GM19240 (cell line): ENCODE measurements at regions not wholly inside any gene's neighbourhood (a gene's known extent, or its start where the extent isn't known, plus 50 kb on each side); places are given as distances from the start of the nearest gene placed in this dataset.

Source experiments
- DNase-seq: peaks from one replicate; pipeline ENCODE4 v3.0.0; 2011; ENCODE audit warnings: low spot score; ENCODE audit not compliant: insufficient read length

GRCh38 chr12:93154096-93154728 is 223.5 kb upstream of the NUDT4 start:
- DNase-seq: no peak

DNA sequence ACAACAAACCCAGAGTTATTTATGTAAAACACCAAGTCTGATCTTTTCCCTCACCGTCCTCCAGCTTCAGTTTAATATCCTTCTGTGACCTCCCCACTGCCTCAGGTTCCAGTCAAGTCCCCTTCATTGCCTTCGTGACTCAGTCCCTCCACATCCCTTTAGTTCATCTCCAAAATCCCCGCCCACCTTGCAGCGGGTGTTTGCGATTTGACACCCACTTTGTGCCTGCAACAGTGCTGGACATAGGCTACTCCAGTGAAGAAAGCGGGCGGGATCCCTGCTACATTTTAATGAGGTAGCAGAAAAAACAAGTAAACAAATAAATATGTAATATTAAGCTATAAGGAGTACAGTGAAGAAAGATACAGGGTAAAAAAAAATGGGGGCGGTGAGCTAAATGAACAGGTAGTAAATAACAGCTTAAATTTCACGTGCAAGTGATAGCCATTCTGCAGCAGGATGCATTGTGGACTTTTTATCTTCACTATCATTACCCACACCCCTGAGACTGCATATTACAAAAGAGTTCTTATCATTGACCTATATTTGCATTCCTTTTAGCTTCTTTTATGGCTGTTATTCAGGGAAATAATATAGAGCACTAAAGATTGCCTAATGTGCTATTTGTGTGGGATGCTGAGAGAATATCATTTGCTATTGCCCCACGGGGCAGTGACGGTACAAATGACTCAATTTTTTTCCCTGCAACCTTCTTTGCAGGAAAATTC is 222.8 kb upstream of the NUDT4 start:
- DNase-seq: no peak

- DNase-seq: no peak
Measured at GRCh38 chr12:93156086-93156716, 221.5 kb upstream of the NUDT4 start.

GRCh38 chr12:93157279-93157678 is 220.4 kb upstream of the NUDT4 start:
- no peak for DNase-seq

GRCh38 chr12:93158065-93158843 is 219.5 kb upstream of the NUDT4 start:
- DNase-seq: no peak

GRCh38 chr12:93163260-93164036 is 214.3 kb upstream of the NUDT4 start:
- DNase-seq: no peak

GRCh38 chr12:93164103-93164880 is 213.4 kb upstream of the NUDT4 start:
- DNase-seq: no peak

DNA sequence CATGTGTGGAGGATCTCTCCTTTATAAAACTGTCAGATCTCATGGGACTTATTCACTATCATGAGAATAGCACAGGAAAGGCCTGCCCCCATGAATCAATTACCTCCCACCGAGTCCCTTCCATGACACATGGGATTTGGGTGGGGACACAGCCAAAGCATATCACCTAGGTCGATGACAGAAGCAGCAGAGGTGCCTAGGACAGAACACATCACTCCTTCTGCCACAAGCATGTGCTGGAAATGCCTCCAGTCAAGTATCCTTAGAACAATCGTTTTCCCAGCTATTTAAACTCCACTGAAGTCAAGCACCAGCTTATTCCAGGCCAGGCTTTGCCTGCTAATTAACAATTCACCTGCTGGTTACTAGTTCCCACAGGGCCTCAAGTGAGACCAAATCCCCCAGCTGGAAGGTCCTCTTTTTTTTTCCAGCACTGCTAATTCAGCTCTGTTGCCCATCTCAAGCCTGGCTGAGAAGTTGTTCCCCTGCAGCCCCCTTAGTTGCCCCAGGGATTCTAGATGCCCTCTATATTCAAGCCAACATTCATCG is 212.3 kb upstream of the NUDT4 start:
- no peak for DNase-seq

- DNase-seq: no peak
Measured at GRCh38 chr12:93166541-93167307, 211.0 kb upstream of the NUDT4 start.

DNA sequence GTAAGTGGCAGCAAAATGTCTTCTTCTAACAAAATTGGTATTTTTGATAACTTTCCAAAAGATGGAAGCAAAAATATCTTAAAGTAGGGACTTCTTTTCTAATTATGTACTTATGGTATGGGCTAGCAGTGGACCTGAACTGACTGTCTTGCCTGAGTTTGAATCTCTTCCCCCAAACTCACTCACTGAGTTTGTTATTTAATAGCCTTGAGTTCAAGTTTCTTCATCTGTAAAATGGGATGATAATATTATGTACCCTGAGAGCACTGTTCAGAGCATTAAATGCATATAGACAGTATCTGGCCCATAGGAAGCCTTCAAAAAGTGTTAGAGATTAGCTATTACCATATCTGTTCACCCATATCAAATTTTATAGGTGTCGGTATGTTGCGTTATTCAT is 210.4 kb upstream of the NUDT4 start:
- no peak for DNase-seq

DNA sequence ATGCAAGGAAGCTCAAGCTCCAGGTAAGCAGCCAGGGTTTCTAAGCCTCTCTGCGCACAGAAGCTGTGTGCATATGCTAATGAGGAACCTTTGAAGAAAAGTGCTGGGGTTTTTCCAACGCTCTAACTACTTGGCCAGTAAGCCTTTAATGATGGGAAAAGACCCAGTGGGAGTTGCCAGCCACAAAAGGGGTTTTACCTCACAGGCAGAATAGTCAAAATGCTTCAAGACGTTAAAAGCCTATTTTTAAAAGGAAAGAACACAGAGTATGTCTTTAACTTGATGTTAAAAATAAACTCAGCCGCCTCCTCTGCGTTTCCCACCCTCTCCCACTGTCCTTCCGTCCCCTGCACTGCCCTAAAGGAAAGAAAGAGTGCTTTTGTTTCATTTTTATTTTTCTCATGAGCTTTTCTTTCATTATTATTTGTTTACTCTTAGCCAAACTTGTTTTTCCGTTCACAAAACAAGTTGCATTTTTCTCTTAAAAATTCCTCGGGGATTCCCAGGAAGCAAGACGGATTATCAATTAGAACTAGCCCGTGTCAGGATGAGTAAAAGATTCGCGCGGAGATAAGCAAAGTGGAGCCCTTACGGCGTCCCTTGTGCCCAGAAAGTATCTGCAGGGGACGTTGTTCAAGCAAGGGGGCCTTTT is 209.8 kb upstream of the NUDT4 start:
- DNase-seq: no peak

DNA sequence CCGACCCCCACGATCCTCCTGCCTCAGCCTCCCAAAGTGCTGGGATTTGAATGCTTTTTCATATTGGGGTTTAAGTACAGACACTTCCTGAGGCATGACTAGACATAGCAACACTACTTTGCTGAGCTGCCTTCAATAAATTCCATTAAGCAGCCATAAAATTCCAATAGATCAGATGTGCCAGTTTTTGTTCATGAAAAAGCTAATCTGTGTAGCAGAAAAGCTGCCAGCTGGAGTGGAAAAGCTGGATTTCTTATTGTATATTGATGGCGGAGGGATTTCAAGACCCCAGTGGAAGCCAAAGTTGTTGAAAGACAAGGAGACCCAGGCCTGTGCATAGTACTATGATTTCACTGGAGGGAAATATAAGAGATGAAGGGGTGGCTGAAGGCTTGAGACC is 209.0 kb upstream of the NUDT4 start:
- DNase-seq: no peak

DNA sequence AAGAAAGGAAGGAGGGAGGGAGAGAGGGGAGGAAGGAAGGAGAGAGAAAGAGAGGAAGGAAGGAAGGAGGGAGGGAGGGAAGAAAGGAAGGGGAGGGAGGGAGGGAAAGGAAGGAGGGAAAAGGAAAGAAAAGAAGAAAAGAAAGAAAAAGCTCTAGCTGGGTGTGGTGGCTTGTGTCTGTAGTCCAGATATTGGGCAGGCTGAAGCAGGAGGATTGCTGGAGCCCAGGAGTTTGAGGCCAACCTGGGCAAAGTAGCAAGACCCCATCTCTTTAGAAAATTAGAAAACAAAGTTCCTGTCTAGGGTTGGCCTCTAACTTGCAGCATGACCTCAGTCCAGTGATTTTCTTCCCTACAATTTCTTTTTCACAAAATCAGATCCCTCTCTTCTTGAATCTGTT is 208.2 kb upstream of the NUDT4 start:
- DNase-seq: no peak

DNA sequence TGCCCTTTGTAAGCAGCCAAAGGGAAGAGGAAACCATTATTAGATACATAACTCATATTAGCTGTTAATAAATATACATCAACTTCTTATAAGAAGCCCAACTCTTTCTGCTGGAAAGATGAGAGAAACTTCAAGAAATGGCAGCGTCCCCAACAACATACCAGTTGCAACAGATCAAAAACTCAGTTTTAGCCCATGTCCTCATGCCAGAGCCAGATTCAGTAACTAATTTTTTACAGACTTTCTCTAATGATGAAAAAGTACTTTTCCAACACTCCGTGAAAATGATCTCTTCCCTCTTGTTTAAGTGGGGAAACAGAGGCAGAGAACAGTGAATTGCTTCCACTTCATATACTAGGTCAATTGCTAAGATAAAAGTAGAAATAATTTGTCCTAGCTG is 206.8 kb upstream of the NUDT4 start:
- no peak for DNase-seq

GRCh38 chr12:93173178-93173957 is 204.4 kb upstream of the NUDT4 start:
- DNase-seq: no peak

DNA sequence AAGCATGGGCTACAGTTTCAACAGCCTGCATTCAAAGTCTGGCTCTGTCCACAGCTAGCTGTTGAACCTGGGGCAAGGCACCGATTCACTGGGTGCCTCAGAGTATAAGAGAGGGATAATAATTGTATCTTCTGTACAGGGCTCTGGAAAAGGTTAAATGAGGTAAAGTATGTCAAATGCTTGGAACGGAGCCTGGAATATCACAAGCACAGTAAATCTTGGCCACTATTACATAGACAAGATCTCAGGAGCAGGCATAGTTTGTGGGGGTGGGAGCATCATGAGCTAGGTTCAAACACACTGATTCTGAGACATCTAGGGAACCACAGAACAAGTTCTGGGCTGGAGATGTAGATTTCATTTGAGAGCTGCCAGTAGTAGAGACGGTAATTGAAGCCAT is 203.7 kb upstream of the NUDT4 start:
- DNase-seq: no peak

GRCh38 chr12:93174473-93174872 is 203.3 kb upstream of the NUDT4 start:
- no peak for DNase-seq

GRCh38 chr12:93176165-93176564 is 201.6 kb upstream of the NUDT4 start:
- DNase-seq: no peak
